ENCODE measurements at regions not wholly inside any gene's neighbourhood (a gene's known extent, or its start where the extent isn't known, plus 50 kb on each side); places are given as distances from the start of the nearest gene placed in this dataset.

- no peak overlapping the region for H3K4me3 ChIP-seq (replicated peaks; ENCODE audit: low read depth, low read length)
- no peak for DNase-seq (ENCODE audit: low read depth)
- TF ChIP-seq CTCF (IDR thresholded peaks at IDR 0.05; ENCODE audit: low read length, missing control alignments): no peak
Observed at GRCh38 chr2:128774320-128775216, 455.9 kb upstream of the HS6ST1 start.

GRCh38 chr2:128775217-128775913, 456.7 kb upstream of the HS6ST1 start:
- DNase-seq (ENCODE audit: low read depth): no peak
- no peak overlapping the region for H3K4me3 ChIP-seq (replicated peaks; ENCODE audit: low read depth, low read length)
- TF ChIP-seq CTCF (IDR thresholded peaks at IDR 0.05; ENCODE audit: low read length, missing control alignments): no peak

- no peak overlapping the region for H3K4me3 ChIP-seq (replicated peaks; ENCODE audit: low read depth, low read length)
- no peak for DNase-seq (ENCODE audit: low read depth)
- no peak for TF ChIP-seq CTCF (IDR thresholded peaks at IDR 0.05; ENCODE audit: low read length, missing control alignments)
Observed at GRCh38 chr2:128775914-128776285, 457.2 kb upstream of the HS6ST1 start.

GRCh38 chr2:128776461-128777195, 458.0 kb upstream of the HS6ST1 start:
- no peak for TF ChIP-seq CTCF (IDR thresholded peaks at IDR 0.05; ENCODE audit: low read length, missing control alignments)
- DNase-seq (ENCODE audit: low read depth): no peak
- no peak overlapping the region for H3K4me3 ChIP-seq (replicated peaks; ENCODE audit: low read depth, low read length)

GRCh38 chr2:128777196-128778035, 458.7 kb upstream of the HS6ST1 start:
- no peak for TF ChIP-seq CTCF (IDR thresholded peaks at IDR 0.05; ENCODE audit: low read length, missing control alignments)
- H3K4me3 ChIP-seq (replicated peaks; ENCODE audit: low read depth, low read length): no peak overlapping the region
- DNase-seq (ENCODE audit: low read depth): no peak

- DNase-seq (ENCODE audit: low read depth): no peak
- no peak overlapping the region for H3K4me3 ChIP-seq (replicated peaks; ENCODE audit: low read depth, low read length)
- TF ChIP-seq CTCF (IDR thresholded peaks at IDR 0.05; ENCODE audit: low read length, missing control alignments): no peak
Observed at GRCh38 chr2:128778843-128779242, 460.2 kb upstream of the HS6ST1 start.
